ENCODE measurements at regions not wholly inside any gene's neighbourhood (a gene's known extent, or its start where the extent isn't known, plus 50 kb on each side); places are given as distances from the start of the nearest gene placed in this dataset.
"Not testable (repeated sequence)": the region's sequence is repeated elsewhere in the genome, so short reads cannot be mapped to it uniquely, and the experiment has no call there.

DNA sequence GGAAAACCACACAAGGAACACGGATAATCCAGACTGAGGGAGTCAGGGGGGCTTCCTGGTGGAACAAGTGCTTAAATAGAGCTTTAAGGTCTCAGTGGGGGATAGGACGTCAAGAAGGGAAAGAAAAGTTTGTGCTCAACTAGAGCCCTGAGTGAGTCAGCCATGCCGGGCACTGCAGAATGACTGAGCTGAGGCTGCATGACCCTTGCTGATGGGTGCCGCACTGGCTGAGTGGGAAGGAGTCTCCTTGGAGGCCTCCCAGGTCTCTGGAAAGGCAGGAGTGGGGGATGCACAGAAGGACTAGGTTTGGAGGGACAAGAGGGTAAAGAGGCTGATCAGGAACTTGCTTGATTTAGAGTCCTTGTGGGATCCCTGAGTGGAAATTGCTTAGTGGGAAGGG, 150.3 kb downstream of the RPLP1 start:
- no peak for DNase-seq

DNA sequence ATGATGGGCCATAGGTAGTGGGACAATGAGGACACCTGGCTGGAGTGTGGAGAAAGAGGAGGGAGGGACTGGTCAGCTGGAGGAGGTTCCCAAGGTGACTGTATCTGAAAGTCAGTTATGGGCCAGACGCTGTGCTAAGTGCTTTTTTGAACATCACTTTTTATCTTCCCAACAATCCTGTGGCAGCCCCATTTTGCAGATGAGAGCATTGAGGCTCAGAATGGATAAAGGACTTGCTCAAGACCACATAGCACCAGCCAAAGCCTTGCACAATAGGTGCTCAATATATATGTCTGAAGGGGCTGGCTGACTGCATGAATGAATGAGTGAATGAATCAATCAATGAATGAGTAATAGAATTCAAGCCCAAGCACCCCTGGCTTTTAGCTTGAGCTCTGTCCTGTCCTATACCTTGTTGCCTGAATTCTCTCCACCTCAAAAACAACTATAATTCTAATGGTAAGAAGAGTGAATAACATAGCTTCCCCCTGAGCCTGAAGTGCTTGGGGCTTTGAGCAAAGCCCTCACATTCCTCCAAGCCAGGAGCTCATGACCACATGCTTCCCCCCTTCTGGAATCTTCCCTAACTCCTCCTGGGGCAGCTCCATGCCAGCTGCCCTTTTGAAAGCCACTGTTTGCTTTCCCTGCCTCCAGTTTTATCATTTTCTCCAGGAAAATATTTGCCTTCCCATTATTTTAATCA, 150.9 kb downstream of the RPLP1 start:
- DNase-seq = no peak

DNA sequence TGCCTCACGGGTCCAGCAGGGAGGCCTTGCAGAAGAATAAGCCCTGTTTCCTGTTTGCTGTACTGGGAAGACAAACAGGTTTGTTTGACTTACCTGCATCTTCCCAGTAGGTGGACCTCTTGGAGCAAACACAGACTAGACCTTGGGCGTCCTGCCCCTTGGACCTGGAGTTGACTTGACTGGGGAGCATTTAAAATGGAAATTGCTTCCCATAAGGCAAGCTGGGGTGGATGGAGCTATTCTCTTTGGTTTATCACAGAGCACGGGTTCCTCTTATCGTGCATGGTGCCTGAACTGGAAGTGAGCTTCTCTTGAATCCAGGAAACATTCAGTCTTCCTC, 151.4 kb downstream of the RPLP1 start:
- no peak for DNase-seq

DNA sequence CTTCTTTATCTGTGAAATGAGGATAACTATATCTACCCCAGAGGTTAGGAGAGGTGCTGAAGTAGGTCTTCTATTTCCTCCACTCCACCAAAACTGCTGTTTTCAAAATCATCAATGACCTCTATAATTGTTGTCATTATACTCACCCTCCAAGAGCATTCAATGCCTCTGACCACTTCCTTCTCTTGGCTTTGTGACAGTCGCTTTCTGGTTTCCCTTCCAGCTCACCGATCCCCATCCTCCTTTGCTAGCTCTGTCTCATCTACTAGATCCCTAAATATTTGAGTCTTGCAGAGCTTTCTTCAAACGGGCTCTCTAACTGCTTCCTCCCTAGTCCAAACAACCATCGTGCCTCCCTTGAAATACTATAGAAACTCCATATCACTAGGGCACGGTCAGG, 153.5 kb downstream of the RPLP1 start:
- DNase-seq = no peak

DNA sequence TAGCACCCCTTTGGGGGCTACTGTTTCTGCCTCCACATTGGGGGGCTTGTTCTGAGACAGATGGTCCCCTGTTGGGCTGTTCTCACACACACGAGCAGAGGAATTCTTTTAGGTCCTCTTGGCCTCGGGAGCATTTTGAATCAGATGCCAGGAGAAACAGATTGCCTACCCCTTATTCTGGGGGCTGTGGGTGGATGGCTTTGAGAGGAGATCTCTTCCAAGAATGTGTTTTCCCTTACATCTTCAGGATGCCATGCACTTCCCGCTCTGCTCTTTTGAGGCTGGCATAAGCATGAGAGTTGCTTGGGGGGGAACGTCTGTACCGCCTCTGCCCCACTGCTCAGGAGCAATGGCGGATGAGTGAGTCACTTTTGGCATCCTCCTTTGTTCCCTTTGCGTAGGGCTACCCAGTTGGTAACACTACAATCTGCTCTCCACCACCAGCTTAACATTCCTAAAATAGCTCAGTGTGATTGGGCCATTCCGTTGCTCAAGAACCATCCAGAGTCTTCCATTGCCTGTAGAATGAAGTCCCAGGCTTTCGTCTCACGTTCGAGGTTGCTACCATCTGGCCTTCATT, 154.4 kb downstream of the RPLP1 start:
- DNase-seq = no peak

DNA sequence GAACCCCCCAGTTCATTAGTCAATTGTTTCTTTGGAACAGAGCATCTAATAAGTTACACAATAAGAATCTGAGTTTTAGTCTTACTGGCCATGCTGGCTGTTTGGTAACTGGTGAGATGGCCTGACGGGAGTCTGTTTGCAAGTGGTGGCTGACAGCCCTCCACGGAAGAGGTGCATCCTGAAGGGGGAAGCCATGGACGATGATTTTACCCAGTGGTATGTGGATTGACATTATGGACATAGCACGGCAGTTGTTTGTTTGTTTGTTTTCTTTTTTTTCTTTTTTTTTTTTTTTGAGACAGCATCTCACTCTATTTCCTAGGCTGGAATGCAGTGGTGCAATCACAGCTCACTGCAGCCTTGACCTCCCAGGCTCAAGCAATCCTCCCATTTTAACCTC, 156.0 kb downstream of the RPLP1 start:
- DNase-seq = no peak

DNA sequence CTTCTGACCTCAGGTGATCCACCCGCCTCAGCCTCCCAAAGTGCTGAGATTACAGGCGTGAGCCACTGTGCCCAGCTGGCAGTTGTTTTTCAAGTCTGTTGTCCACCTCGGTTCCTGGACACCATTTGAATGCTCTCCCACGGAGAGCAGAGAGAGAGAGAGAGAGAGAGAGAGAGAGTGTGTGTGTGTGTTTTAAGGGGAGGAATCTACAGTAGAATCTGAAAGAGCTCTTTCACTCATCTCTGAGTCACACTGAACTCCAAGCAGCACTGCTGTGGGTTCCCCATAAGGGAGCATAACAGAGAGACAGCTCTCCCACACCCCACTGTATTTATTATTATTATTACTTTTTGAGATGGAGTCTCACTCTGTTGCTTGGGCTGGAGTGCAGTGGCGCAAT, 156.6 kb downstream of the RPLP1 start:
- DNase-seq = no peak

GRCh38 chr15:69609776-69610175, 157.2 kb downstream of the RPLP1 start:
- no peak for DNase-seq

- DNase-seq = peak; percentile 5
Observed at GRCh38 chr15:69610277-69610676, 157.7 kb downstream of the RPLP1 start.

- DNase-seq = no peak
Observed at GRCh38 chr15:69610858-69611257, 158.2 kb downstream of the RPLP1 start.

- DNase-seq = no peak
Observed at GRCh38 chr15:69612112-69612511, 159.5 kb downstream of the RPLP1 start.

DNA sequence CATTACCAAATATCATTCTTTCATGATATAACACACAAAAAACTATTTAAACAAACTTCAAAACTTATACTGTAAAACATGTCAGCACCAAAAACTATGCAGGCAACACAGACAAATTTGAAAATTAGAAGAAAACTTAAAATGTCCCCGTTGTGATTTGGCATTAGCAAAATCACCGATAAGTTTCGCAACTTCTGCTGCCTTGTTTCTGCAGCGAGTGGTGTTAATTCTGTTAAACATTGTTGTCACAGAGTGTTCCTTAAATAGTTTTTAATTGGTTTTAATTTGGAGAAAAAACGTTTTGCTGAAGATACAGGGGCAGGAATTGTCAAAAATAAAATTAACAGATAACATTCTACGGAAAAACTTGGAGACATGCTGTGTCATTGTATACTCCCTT, 160.6 kb downstream of the RPLP1 start:
- no peak for DNase-seq

DNA sequence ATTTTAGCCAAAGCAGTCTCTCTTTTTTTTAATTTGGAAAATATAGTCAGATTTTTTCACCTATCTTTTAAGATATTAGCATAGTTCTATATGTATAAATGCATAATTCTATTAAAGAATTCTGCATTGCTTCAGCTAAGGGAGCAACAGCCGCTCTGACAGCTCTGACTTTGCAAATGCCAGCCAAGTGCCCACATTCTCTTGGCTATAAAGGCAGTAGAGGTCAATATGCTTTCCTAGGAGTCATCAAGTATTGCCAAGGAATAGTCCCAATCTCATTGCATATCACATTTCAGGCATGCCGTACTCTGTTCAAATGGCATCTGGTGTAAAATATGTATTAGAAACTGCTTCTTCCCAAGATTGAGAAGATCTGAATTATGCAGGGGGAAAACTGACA, 161.4 kb downstream of the RPLP1 start:
- no peak for DNase-seq

GRCh38 chr15:69615736-69616135, 163.1 kb downstream of the RPLP1 start:
- DNase-seq = no peak

DNA sequence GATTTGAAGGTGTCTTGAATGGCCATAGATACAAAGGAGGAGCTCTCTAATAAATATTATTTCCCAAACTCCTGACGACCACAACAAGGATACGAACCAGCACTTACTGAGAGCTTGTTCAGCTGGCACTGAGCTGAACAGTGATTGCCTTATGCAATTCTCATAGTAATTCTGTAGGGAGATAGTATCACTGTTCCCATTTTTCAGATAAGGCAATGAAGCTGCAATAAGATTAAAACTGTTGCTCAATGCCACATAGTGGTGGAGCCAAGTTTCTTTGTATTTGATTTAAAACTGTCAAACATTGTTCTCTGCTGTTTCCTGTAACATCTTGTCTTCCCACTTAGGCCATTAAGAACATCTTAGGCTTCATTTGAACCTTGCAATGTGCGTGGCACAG, 163.9 kb downstream of the RPLP1 start:
- DNase-seq = no peak

- DNase-seq = not testable (repeated sequence)
Observed at GRCh38 chr15:69617144-69617543, 164.5 kb downstream of the RPLP1 start.

DNA sequence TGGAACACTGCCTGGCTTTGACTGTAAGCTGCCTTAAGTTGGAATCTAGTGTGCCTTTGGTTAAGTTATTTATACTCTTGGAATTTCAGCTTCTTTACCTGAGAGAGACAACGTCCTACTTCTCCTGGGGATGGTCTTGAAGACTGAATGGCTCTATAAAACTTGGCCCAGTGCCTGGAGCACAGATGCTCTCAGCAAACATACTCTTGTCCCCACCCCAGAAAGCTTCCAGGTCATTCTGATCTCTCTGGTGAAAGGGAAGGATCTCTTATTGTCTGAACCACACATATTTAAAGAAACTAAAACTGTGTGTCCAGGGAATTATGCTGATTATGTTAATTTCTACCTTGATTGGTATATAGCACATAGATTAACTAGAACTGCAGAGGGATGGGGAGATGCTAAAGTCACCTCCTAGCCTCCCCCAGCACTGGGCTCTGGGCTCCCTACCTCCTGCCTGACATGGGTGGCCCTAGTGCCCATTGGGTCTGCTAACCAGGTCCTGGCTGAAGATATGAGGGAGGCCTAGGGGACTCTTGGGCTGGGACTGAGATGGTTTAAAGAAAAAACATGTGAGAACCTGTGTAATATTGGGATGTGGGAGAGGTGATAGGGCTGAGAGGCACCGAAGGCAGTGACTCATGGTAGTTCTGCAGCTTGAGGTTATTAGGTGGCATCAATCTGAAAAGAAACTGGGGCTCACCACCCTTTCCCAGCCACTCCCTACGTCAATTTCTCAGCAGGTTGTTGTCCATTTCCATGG, 171.0 kb downstream of the RPLP1 start:
- DNase-seq = no peak

DNA sequence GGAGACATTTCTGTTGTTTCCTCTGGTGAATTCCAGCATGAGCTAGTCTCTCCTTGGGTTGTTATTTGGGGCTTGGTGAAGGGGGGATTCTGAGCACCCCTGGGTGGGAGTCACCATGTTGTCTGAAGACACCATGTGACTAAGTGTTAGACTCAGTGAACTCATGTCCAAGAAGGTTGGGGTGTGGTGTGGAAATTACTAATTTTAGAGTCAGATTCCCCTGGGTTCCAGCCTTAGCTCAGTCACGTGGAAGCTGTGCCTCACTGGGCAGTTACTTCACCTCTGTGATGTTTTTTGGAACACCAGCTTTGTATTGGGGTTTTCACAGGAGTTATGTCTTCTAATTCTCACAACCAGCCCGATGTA, 171.5 kb downstream of the RPLP1 start:
- DNase-seq = no peak

- no peak for DNase-seq
Observed at GRCh38 chr15:69624816-69625215, 172.2 kb downstream of the RPLP1 start.

- DNase-seq = no peak
Observed at GRCh38 chr15:69625328-69625727, 172.7 kb downstream of the RPLP1 start.

DNA sequence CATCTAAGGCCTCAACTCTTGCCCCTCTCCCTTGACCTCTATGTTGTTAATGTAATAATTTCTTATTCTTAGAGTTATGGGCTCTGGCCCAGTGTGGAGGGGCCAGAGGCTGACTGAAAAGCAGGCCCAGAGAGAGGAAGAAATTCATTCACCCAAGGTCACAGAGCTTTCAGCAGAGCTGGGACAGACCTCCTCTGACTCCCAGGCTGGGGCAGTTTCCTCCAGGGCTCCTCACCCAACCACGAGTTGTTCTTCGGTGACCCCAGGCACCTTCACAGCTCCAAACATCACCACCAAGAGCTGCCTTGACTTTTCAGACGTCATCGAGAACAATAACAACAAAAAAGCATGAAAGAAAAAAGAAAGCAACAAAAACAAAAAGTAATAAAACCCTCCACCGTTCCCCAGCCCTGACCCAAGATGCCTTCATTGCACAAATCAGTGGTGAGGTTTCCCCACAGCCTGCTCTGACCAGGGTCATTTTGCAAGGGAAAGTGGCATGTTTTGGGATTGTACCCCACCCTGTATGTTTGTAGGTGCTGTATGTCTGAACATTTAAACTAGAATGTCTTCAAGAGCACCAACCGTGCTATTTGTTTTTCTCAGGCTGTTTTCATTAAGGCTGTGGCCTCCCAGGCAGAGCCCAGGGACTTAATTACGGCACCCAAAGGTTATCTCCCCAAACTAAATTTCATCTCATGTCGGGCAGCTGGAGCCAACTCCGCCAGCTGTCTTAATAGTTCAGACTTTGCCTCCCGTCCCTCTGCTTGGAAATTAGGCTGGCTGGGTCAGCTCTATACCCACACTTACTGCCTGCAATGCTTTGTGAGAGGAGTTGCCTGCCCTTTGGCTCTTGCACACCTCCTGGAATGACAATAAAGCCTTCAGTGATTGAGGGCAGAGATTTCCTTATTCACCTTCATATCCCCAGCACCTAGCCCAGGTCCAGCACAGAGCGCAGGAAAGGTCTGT, 173.8 kb downstream of the RPLP1 start:
- no peak for DNase-seq

- DNase-seq = no peak
Observed at GRCh38 chr15:69627548-69628158, 175.0 kb downstream of the RPLP1 start.

Data from CD4-positive, alpha-beta T cell treated with Interleukin-17A for 1 hour (primary cell).